Loucy (cell line): ENCODE measurements at regions not wholly inside any gene's neighbourhood (a gene's known extent, or its start where the extent isn't known, plus 50 kb on each side); places are given as distances from the start of the nearest gene placed in this dataset.

Experiments
- H2AFZ ChIP-seq: fragments of 200-600 bp; sonication (generic); 2 replicates; pipeline ENCODE4 v1.6.0; 2016; ENCODE audit warnings: antibody characterized with exemption, mild to moderate bottlenecking, low read length, moderate library complexity
- H3F3A ChIP-seq: fragments of 200-600 bp; 2 replicates; pipeline ENCODE4 v1.6.0; 2016; ENCODE audit warnings: antibody characterized with exemption, low read depth, mild to moderate bottlenecking
- H3K27me3 ChIP-seq: fragments of 200-600 bp; sonication (generic); 2 replicates; pipeline ENCODE4 v1.6.1; 2014; ENCODE audit warnings: low read length, mild to moderate bottlenecking; ENCODE audit not compliant: insufficient read depth, poor library complexity, severe bottlenecking
- H3K36me3 ChIP-seq: fragments of 200-600 bp; sonication (generic); 2 replicates; pipeline ENCODE4 v1.6.1; 2016; ENCODE audit warnings: low read length; ENCODE audit not compliant: insufficient read depth
- H3K4me1 ChIP-seq: fragments of 200-600 bp; sonication (generic); 2 replicates; pipeline ENCODE4 v1.5.1; 2014; ENCODE audit warnings: low read length, mild to moderate bottlenecking; ENCODE audit not compliant: insufficient read depth, poor library complexity, severe bottlenecking
- H3K4me2 ChIP-seq: fragments of 200-600 bp; sonication (generic); 2 replicates; pipeline ENCODE4 v1.6.0; 2014; ENCODE audit warnings: antibody characterized with exemption, low read length, low read depth, mild to moderate bottlenecking; ENCODE audit not compliant: poor library complexity, severe bottlenecking
- H3K4me3 ChIP-seq: fragments of 200-600 bp; sonication (generic); 2 replicates; pipeline ENCODE4 v1.5.1; 2014; ENCODE audit warnings: low read length, mild to moderate bottlenecking, mixed read lengths; ENCODE audit not compliant: poor library complexity, severe bottlenecking
- H3K79me2 ChIP-seq: fragments of 200-600 bp; sonication (generic); 2 replicates; pipeline ENCODE4 v1.6.1; 2014; ENCODE audit warnings: low read length; ENCODE audit not compliant: insufficient read depth
- H3K9ac ChIP-seq: fragments of 200-600 bp; sonication (generic); 2 replicates; pipeline ENCODE4 v1.6.0; 2014; ENCODE audit warnings: mild to moderate bottlenecking, low read depth, low read length, moderate library complexity; ENCODE audit not compliant: poor library complexity, severe bottlenecking
- H3K9me2 ChIP-seq: fragments of 200-600 bp; sonication (generic); replicated peaks from 2 replicates; pipeline ENCODE4 v1.6.1; 2016; ENCODE audit warnings: low read depth, low read length, mixed read lengths
- H3K9me3 ChIP-seq: fragments of 200-600 bp; sonication (generic); 2 replicates; pipeline ENCODE4 v1.6.1; 2014; ENCODE audit warnings: mild to moderate bottlenecking, antibody characterized with exemption, low read length, low read depth; ENCODE audit not compliant: insufficient read depth
- H4K20me1 ChIP-seq: fragments of 200-600 bp; sonication (generic); 2 replicates; pipeline ENCODE4 v1.6.0; 2014; ENCODE audit warnings: antibody characterized with exemption, low read length, mild to moderate bottlenecking; ENCODE audit not compliant: insufficient read depth, poor library complexity, severe bottlenecking
- CTCF ChIP-seq: fragments of 200-600 bp; sonication (generic); conservative IDR thresholded peaks from 2 replicates; pipeline ENCODE4 v1.5.1; 2014; ENCODE audit warnings: mild to moderate bottlenecking, antibody characterized with exemption, low read length
- EZH2phosphoT487 ChIP-seq: fragments of 200-600 bp; IDR thresholded peaks from 2 replicates; pipeline ENCODE4 v1.6.1; 2018; ENCODE audit warnings: antibody characterized with exemption, mild to moderate bottlenecking, moderate library complexity, borderline replicate concordance

DNA sequence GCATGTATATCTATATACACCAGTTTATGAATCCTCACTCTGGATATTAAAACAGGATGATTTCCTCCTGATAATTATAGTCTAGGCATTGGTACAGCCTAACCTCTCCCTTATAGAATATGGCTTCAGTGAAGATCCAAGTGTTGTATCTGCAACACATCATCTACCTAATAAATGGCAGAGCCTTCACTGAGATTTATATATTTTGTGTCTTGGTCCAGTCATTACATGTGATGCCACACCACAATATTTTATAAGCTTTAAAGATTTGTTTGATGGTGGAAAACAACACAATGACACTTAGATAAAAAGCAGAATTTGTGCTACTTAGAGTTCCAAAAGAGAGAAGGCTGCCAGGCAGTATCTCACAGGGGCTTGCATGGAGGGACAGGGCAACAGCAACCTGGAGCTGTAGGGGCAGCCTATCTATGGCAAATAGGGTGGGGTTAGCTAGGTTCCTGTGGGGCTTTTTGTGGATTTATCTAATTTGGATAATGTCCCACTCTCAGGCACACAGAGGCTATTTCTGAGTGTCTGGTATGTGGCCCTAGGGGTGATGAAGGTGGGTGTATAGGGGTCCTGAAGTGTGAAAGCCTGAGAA is 1736.7 kb upstream of the PRR20A start:
- no peak overlapping the region for H3K4me2 ChIP-seq
- no peak overlapping the region for H3K9ac ChIP-seq
- H2AFZ ChIP-seq, result no peak overlapping the region
- no peaks in the 10 kb centered on the region for H3K36me3 ChIP-seq
- no peaks in the 10 kb centered on the region for H3K27me3 ChIP-seq
- H3K4me1 ChIP-seq, result no peaks in the 10 kb centered on the region
- no peak for TF ChIP-seq CTCF
- TF ChIP-seq EZH2phosphoT487, result no peak
- H3K9me3 ChIP-seq, result no peaks in the 10 kb centered on the region
- H3F3A ChIP-seq, result no peaks in the 10 kb centered on the region
- H4K20me1 ChIP-seq, result no peaks in the 10 kb centered on the region
- no peaks in the 10 kb centered on the region for H3K79me2 ChIP-seq
- H3K9me2 ChIP-seq, result no peaks in the 10 kb centered on the region
- H3K4me3 ChIP-seq, result no peak overlapping the region

GRCh38 chr13:55410398-55411330 is 1730.1 kb upstream of the PRR20A start:
- Histone ChIP-seq H3K4me1 (no peaks in the 10 kb centered on the region), H3K36me3 (no peaks in the 10 kb centered on the region), H3K9me2 (no peaks in the 10 kb centered on the region), H3K27me3 (no peaks in the 10 kb centered on the region), H4K20me1 (no peaks in the 10 kb centered on the region), H3K79me2 (no peaks in the 10 kb centered on the region), H3F3A (no peaks in the 10 kb centered on the region), H3K4me3 (no peak overlapping the region), H3K9me3 (no peaks in the 10 kb centered on the region), H3K4me2 (no peak overlapping the region), H3K9ac (no peak overlapping the region), H2AFZ (no peak overlapping the region; the same call in 1 of the 2 replicates)
- TF ChIP-seq EZH2phosphoT487 (no peak), CTCF (no peak)

- Histone ChIP-seq H3K27me3 (no peaks in the 10 kb centered on the region), H2AFZ (no peak overlapping the region), H3K4me2 (no peak overlapping the region), H3F3A (no peaks in the 10 kb centered on the region), H3K4me1 (no peaks in the 10 kb centered on the region), H3K36me3 (no peaks in the 10 kb centered on the region), H4K20me1 (no peaks in the 10 kb centered on the region), H3K9me2 (no peaks in the 10 kb centered on the region), H3K79me2 (no peaks in the 10 kb centered on the region), H3K4me3 (no peak overlapping the region), H3K9me3 (no peaks in the 10 kb centered on the region), H3K9ac (no peak overlapping the region)
- no peak for TF ChIP-seq CTCF
- no peak for TF ChIP-seq EZH2phosphoT487
Observed at GRCh38 chr13:55418095-55418494, 1722.6 kb upstream of the PRR20A start.
